Caco-2 (cell line): ENCODE measurements at regions not wholly inside any gene's neighbourhood (a gene's known extent, or its start where the extent isn't known, plus 50 kb on each side); places are given as distances from the start of the nearest gene placed in this dataset.

ENCODE experiments used
- BruUV-seq: library from RNA; stranded (reverse); fragments of 400-500 nt; replicated peaks from 2 replicates; lab custom pipeline; 2021; lab: Mats Ljungman, UMichigan
- CTCF ChIA-PET: fragments of 300-600 bp; sonication (Branson Sonifier 250); formaldehyde crosslinking; loops from one replicate; lab custom pipeline; 2022; ENCODE audit warnings: antibody characterized with exemption; lab: Charles Lee
- POLR2A ChIA-PET: fragments of 300-600 bp; sonication (Branson Sonifier 250); formaldehyde crosslinking; loops from one replicate; lab custom pipeline; 2022; ENCODE audit warnings: antibody characterized with exemption; lab: Charles Lee
- DNase-seq, 2 experiments: peaks; one replicate each; pipeline versions ENCODE4 v3.0.0 to v3.0.0-alpha.2; 2020 to 2022
- H3K27me3 ChIP-seq: replicated peaks from 2 replicates; pipeline ENCODE4 v1.6.0; 2011; ENCODE audit warnings: low read length; ENCODE audit not compliant: control insufficient read depth, insufficient read depth
- H3K36me3 ChIP-seq: 2 replicates; pipeline ENCODE4 v1.5.1; 2011; ENCODE audit warnings: low read length; ENCODE audit not compliant: control insufficient read depth, insufficient read depth
- H3K4me1 ChIP-seq: fragments of 250-450 bp; sonication (Bioruptor Pico); 2 replicates; pipeline ENCODE4 v1.5.1; 2020; ENCODE audit warnings: mild to moderate bottlenecking
- H3K4me3 ChIP-seq: 2 replicates; pipeline ENCODE4 v1.5.1; 2011; ENCODE audit warnings: low read depth, mild to moderate bottlenecking, control low read depth, low read length
- H3K9me3 ChIP-seq: fragments of 250-450 bp; sonication (Bioruptor Pico); 2 replicates; pipeline ENCODE4 v1.5.1; 2020; ENCODE audit warnings: mild to moderate bottlenecking, moderate library complexity
- H3K27ac Mint-ChIP-seq: one replicate; pipeline ENCODE4 v1.8.0; 2022; ENCODE audit warnings: mixed read lengths; ENCODE audit not compliant: unreplicated experiment
- H3K27me3 Mint-ChIP-seq: one replicate; pipeline ENCODE4 v1.8.0; 2022; ENCODE audit warnings: mixed read lengths; ENCODE audit not compliant: insufficient read depth, unreplicated experiment
- H3K36me3 Mint-ChIP-seq: one replicate; pipeline ENCODE4 v1.8.0; 2022; ENCODE audit warnings: mild to moderate bottlenecking, mixed read lengths; ENCODE audit not compliant: insufficient read depth, unreplicated experiment
- H3K4me1 Mint-ChIP-seq: one replicate; pipeline ENCODE4 v1.8.0; 2022; ENCODE audit warnings: low read depth, mixed read lengths; ENCODE audit not compliant: unreplicated experiment
- H3K4me3 Mint-ChIP-seq: one replicate; pipeline ENCODE4 v1.8.0; 2022; ENCODE audit warnings: mild to moderate bottlenecking, moderate library complexity, mixed read lengths; ENCODE audit not compliant: unreplicated experiment
- H3K9me3 Mint-ChIP-seq: one replicate; pipeline ENCODE4 v1.8.0; 2022; ENCODE audit warnings: mixed read lengths; ENCODE audit not compliant: unreplicated experiment
- intact Hi-C: fragments of 100-400 bp; cut with micrococcal nuclease; formaldehyde crosslinking; loops from one replicate; pipeline ENCODE4 v1.10.0; 2022; ENCODE audit not compliant: unreplicated experiment
- TF ChIP-seq, protein P1 (sequence below), 2 experiments: fragments of 200-600 bp in 1 of 2; IDR thresholded peaks; 1 replicate in 1 of 2; 2 replicates in 1 of 2; pipeline versions ENCODE4 v1.5.1 to v1.8.0; 2011 to 2022; ENCODE audit warnings: antibody characterized with exemption in 1 of 2, control low read depth in 1 of 2, inconsistent platforms in 1 of 2, low read depth in 1 of 2, low read length in 1 of 2, mild to moderate bottlenecking in 1 of 2, moderate library complexity in 1 of 2; ENCODE audit not compliant: insufficient read depth in 1 of 2, severe bottlenecking in 1 of 2, unreplicated experiment in 1 of 2

DNA sequence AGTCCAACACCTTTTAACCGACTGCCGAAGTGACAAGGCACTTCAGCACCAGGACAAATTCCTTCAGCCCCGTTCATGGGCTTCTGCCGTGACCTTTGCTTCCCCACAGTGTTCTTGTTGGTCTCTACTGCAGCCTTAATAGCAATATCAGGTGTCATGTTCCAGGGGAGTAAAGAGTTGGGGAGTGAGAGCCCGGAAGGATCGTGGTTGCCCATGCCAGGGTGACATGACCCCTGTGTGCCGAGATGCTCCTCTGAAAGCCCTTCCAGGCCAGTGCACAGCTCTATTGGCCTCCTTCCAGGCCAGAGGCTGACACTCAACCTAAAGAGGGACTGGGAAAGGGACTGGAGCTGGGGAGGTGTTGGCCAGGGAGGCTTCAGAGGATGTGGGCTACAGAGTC is 279.2 kb downstream of the CYRIA start:
- ChIA-PET POLR2A (no interaction called here), CTCF (no interaction called here)
- no peak for DNase-seq
- Mint-ChIP-seq H3K27me3 (no peaks in the 10 kb centered on the region), H3K27ac (no peak overlapping the region), H3K36me3 (no peaks in the 10 kb centered on the region), H3K4me1 (no peaks in the 10 kb centered on the region), H3K9me3 (peaks cover 15% of the 10 kb centered on the region), H3K4me3 (no peak overlapping the region)
- H3K36me3 ChIP-seq = no peaks in the 10 kb centered on the region
- peaks cover 7% of the 10 kb centered on the region; the same call in 1 of the 2 replicates for H3K9me3 ChIP-seq
- no peaks in the 10 kb centered on the region for H3K27me3 ChIP-seq
- no peak overlapping the region for H3K4me3 ChIP-seq
- H3K4me1 ChIP-seq = peaks cover under 1% of the 10 kb centered on the region
- TF ChIP-seq, protein P1, sequence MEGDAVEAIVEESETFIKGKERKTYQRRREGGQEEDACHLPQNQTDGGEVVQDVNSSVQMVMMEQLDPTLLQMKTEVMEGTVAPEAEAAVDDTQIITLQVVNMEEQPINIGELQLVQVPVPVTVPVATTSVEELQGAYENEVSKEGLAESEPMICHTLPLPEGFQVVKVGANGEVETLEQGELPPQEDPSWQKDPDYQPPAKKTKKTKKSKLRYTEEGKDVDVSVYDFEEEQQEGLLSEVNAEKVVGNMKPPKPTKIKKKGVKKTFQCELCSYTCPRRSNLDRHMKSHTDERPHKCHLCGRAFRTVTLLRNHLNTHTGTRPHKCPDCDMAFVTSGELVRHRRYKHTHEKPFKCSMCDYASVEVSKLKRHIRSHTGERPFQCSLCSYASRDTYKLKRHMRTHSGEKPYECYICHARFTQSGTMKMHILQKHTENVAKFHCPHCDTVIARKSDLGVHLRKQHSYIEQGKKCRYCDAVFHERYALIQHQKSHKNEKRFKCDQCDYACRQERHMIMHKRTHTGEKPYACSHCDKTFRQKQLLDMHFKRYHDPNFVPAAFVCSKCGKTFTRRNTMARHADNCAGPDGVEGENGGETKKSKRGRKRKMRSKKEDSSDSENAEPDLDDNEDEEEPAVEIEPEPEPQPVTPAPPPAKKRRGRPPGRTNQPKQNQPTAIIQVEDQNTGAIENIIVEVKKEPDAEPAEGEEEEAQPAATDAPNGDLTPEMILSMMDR (IDR thresholded peaks at IDR 0.05; ENCODE audit: insufficient read depth in 1 of 2, low read depth in 1 of 2, low read length in 1 of 2, severe bottlenecking in 1 of 2, unreplicated experiment in 1 of 2) = no peak
- intact Hi-C loops = no loop called here
- no TSS peak for BruUV-seq

DNA sequence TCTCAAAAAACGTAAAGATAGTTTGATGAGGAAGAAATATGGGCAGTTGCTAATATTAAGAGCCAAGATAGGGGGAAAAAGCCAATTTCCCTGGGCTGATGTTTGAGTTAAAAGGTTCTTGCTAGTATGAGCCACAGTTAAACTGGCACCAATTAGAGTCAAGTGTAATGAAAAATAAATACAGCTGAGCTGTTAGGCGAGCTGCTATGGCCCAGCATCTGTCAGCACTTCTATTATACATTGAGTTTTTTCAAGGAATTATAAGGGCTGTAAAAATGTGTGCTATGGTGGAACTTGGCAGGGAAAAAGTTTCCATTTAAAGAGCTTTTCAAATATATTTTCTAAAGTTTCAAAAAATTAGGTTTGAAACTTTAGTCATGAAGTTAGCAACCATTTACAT is 279.6 kb downstream of the CYRIA start:
- no peak for DNase-seq
- no peaks in the 10 kb centered on the region for H3K27me3 ChIP-seq
- BruUV-seq = no TSS peak
- Mint-ChIP-seq H3K4me1 (no peaks in the 10 kb centered on the region), H3K9me3 (peaks cover 15% of the 10 kb centered on the region), H3K36me3 (no peaks in the 10 kb centered on the region), H3K4me3 (no peak overlapping the region), H3K27ac (no peak overlapping the region), H3K27me3 (no peaks in the 10 kb centered on the region)
- TF ChIP-seq, protein P1 (IDR thresholded peaks at IDR 0.05; ENCODE audit: insufficient read depth in 1 of 2, low read depth in 1 of 2, low read length in 1 of 2, severe bottlenecking in 1 of 2, unreplicated experiment in 1 of 2) = no peak
- ChIA-PET POLR2A (no interaction called here), CTCF (no interaction called here)
- no peaks in the 10 kb centered on the region for H3K36me3 ChIP-seq
- no peaks in the 10 kb centered on the region; the same call in 1 of the 2 replicates for H3K4me1 ChIP-seq
- no peak overlapping the region for H3K4me3 ChIP-seq
- peaks cover 7% of the 10 kb centered on the region; the same call in 1 of the 2 replicates for H3K9me3 ChIP-seq
- intact Hi-C loops = no loop called here

- Histone ChIP-seq H3K4me3 (no peak overlapping the region), H3K27me3 (no peaks in the 10 kb centered on the region), H3K4me1 (no peaks in the 10 kb centered on the region; the same call in 1 of the 2 replicates), H3K9me3 (peaks cover 7% of the 10 kb centered on the region; the same call in 1 of the 2 replicates), H3K36me3 (no peaks in the 10 kb centered on the region)
- no peaks in the 10 kb centered on the region for H3K36me3 Mint-ChIP-seq
- no peak for DNase-seq
- no peaks in the 10 kb centered on the region for H3K4me1 Mint-ChIP-seq
- TF ChIP-seq, protein P1 (IDR thresholded peaks at IDR 0.05; ENCODE audit: insufficient read depth in 1 of 2, low read depth in 1 of 2, low read length in 1 of 2, severe bottlenecking in 1 of 2, unreplicated experiment in 1 of 2) = no peak
- no TSS peak for BruUV-seq
- CTCF ChIA-PET = no interaction called here
- intact Hi-C loops = no loop called here
- no peak overlapping the region for H3K4me3 Mint-ChIP-seq
- H3K9me3 Mint-ChIP-seq = peaks cover 15% of the 10 kb centered on the region
- POLR2A ChIA-PET = no interaction called here
- H3K27me3 Mint-ChIP-seq = no peaks in the 10 kb centered on the region
- no peak overlapping the region for H3K27ac Mint-ChIP-seq
These were observed 280.3 kb downstream of the CYRIA start for GRCh38 chr2:16385341-16385740.
